HCT116 (cell line): ENCODE measurements at regions not wholly inside any gene's neighbourhood (a gene's known extent, or its start where the extent isn't known, plus 50 kb on each side); places are given as distances from the start of the nearest gene placed in this dataset.

Experiments
- ATAC-seq: fragments of 200-7000 bp; cut with Tn5 transposase; 2 replicates; pipeline ENCODE4 v1.9.1; 2020; ENCODE audit warnings: mild to moderate bottlenecking, moderate library complexity
- BruUV-seq: library from RNA; stranded (reverse); fragments of 400-500 nt; replicated peaks from 2 replicates; lab custom pipeline; 2021; lab: Mats Ljungman, UMichigan
- CTCF ChIA-PET: fragments of 300-600 bp; sonication (Branson Sonifier 250); formaldehyde crosslinking; loops from one replicate; lab custom pipeline; 2021; ENCODE audit warnings: antibody characterized with exemption; lab: Charles Lee
- POLR2A ChIA-PET: fragments of 300-600, 350-600 bp; sonication (Branson Sonifier 250); formaldehyde crosslinking; loops from one replicate; lab custom pipeline; 2021; ENCODE audit warnings: antibody characterized with exemption; lab: Charles Lee
- RAD21 ChIA-PET, 2 experiments: fragments of 300-600 bp; sonication (Branson Sonifier 250); formaldehyde crosslinking; loops; one replicate each; lab custom pipeline; 2023; ENCODE audit warnings: low total read pairs in 2 of 2; ENCODE audit not compliant: uncharacterized antibody in 2 of 2, unreplicated experiment in 2 of 2, low non-redundant PET in 1 of 2; lab: Charles Lee
- DNase-seq: peaks from one replicate; pipeline ENCODE4 v3.0.0-alpha.2; 2010; ENCODE audit warnings: low read depth, low spot score
- H2AFZ ChIP-seq: fragments of 200-600 bp; shearing (Covaris generic), sonication (generic); 2 replicates; pipeline ENCODE4 v1.6.1; 2017; ENCODE audit warnings: low read depth, mixed run types, mixed read lengths, antibody characterized with exemption, low read length; ENCODE audit not compliant: poor library complexity, severe bottlenecking
- H3K27ac ChIP-seq: 2 replicates; pipeline ENCODE4 v1.5.1; 2012; ENCODE audit warnings: low read depth, low read length
- H3K27me3 ChIP-seq: fragments of 200-600 bp; sonication (generic); 2 replicates; pipeline ENCODE4 v1.6.1; 2016; ENCODE audit warnings: mixed run types, low read length, mixed read lengths; ENCODE audit not compliant: insufficient read depth
- H3K36me3 ChIP-seq, 2 experiments: fragments of 200-500 bp in 1 of 2; fragments of 200-600 bp in 1 of 2; sonication (Bioruptor generic) in 1 of 2; sonication (generic) in 1 of 2; 2 replicates each; pipeline versions ENCODE4 v1.5.1 to v1.6.1; 2014 to 2016; ENCODE audit warnings: low read length in 2 of 2, inconsistent platforms in 1 of 2, mixed read lengths in 1 of 2, mixed run types in 1 of 2; ENCODE audit not compliant: insufficient read depth in 2 of 2, control insufficient read depth in 1 of 2
- H3K4me1 ChIP-seq, 2 experiments: fragments of 200-600 bp in 1 of 2; sonication (generic) in 1 of 2; 2 replicates each; pipeline versions ENCODE4 v1.5.1 to v1.6.1; 2012 to 2017; ENCODE audit warnings: low read length in 2 of 2, inconsistent platforms in 1 of 2, mild to moderate bottlenecking in 1 of 2, mixed read lengths in 1 of 2, mixed run types in 1 of 2, moderate library complexity in 1 of 2; ENCODE audit not compliant: insufficient read depth in 2 of 2, control insufficient read depth in 1 of 2
- H3K4me2 ChIP-seq: fragments of 200-600 bp; sonication (generic); 2 replicates; pipeline ENCODE4 v1.6.1; 2017; ENCODE audit warnings: mixed run types, low read length, mixed read lengths
- H3K4me3 ChIP-seq, 2 experiments: fragments of 200-600 bp in 1 of 2; sonication (generic) in 1 of 2; replicated peaks in 1 of 2; 2 replicates each; pipeline ENCODE4 v1.5.1; 2011 to 2016; ENCODE audit warnings: low read length in 2 of 2, control low read depth in 1 of 2, low read depth in 1 of 2, mild to moderate bottlenecking in 1 of 2, mixed read lengths in 1 of 2, mixed run types in 1 of 2
- H3K79me2 ChIP-seq: fragments of 200-600 bp; sonication (generic); 2 replicates; pipeline ENCODE4 v1.6.1; 2017; ENCODE audit warnings: mild to moderate bottlenecking, mixed run types, low read length, moderate library complexity, mixed read lengths; ENCODE audit not compliant: insufficient read depth
- H3K9ac ChIP-seq: fragments of 200-600 bp; sonication (generic); 2 replicates; pipeline ENCODE4 v1.6.1; 2016; ENCODE audit warnings: low read length, mixed read lengths
- H3K9me2 ChIP-seq: fragments of 200-600 bp; sonication (generic), shearing (Covaris generic); 2 replicates; pipeline ENCODE4 v1.6.1; 2017; ENCODE audit warnings: mixed run types, mild to moderate bottlenecking, moderate library complexity; ENCODE audit not compliant: insufficient read depth
- H3K9me3 ChIP-seq, 2 experiments: fragments of 200-500 bp in 1 of 2; fragments of 200-600 bp in 1 of 2; sonication (Bioruptor generic) in 1 of 2; sonication (generic) in 1 of 2; 2 replicates each; pipeline ENCODE4 v1.6.1; 2014 to 2017; ENCODE audit warnings: low read length in 2 of 2, mixed read lengths in 2 of 2, inconsistent platforms in 1 of 2, low read depth in 1 of 2, mild to moderate bottlenecking in 1 of 2, mixed run types in 1 of 2, moderate library complexity in 1 of 2; ENCODE audit not compliant: control insufficient read depth in 1 of 2, insufficient read depth in 1 of 2
- H4K20me1 ChIP-seq: fragments of 200-600 bp; sonication (generic), shearing (Covaris generic); 2 replicates; pipeline ENCODE4 v1.6.1; 2017; ENCODE audit warnings: mixed run types, mild to moderate bottlenecking, moderate library complexity; ENCODE audit not compliant: insufficient read depth
- ATF3 ChIP-seq: IDR thresholded peaks from 2 replicates; pipeline ENCODE4 v1.6.1; 2012
- CEBPB ChIP-seq: IDR thresholded peaks from 2 replicates; pipeline ENCODE4 v1.6.1; 2012; ENCODE audit warnings: low read depth
- CTCF ChIP-seq, 3 experiments: fragments of 200-600 bp in 1 of 3; sonication (generic) in 1 of 3; IDR thresholded peaks in 2 of 3; conservative IDR thresholded peaks in 1 of 3; 2 replicates each; pipeline ENCODE4 v1.5.1; 2012 to 2017; ENCODE audit warnings: low read depth in 2 of 3, low read length in 2 of 3, antibody characterized with exemption in 1 of 3, borderline replicate concordance in 1 of 3, control low read depth in 1 of 3, mild to moderate bottlenecking in 1 of 3, mixed read lengths in 1 of 3, mixed run types in 1 of 3, moderate library complexity in 1 of 3; ENCODE audit not compliant: insufficient read depth in 1 of 3
- ELF1 ChIP-seq: IDR thresholded peaks from 2 replicates; pipeline ENCODE4 v1.6.1; 2012; ENCODE audit warnings: low read depth, borderline replicate concordance
- EZH2phosphoT487 ChIP-seq: fragments of 200-600 bp; IDR thresholded peaks from 2 replicates; pipeline ENCODE4 v1.6.1; 2018; ENCODE audit warnings: antibody characterized with exemption, borderline replicate concordance
- JUND ChIP-seq: IDR thresholded peaks from 2 replicates; pipeline ENCODE4 v1.6.1; 2012
- MAX ChIP-seq: IDR thresholded peaks from 2 replicates; pipeline ENCODE4 v1.6.1; 2012
- POLR2A ChIP-seq: IDR thresholded peaks from 2 replicates; pipeline ENCODE4 v1.7.0; 2011; ENCODE audit warnings: borderline replicate concordance; ENCODE audit not compliant: insufficient read depth, insufficient read length; ENCODE audit errors: extremely low read depth
- SIN3A ChIP-seq: IDR thresholded peaks from 2 replicates; pipeline ENCODE4 v1.6.1; 2012; ENCODE audit warnings: low read depth
- SRF ChIP-seq: IDR thresholded peaks from 2 replicates; pipeline ENCODE4 v1.6.1; 2012; ENCODE audit warnings: low read depth
- TCF7L2 ChIP-seq: IDR thresholded peaks from 2 replicates; pipeline ENCODE4 v1.7.0; 2011; ENCODE audit warnings: borderline replicate concordance, inconsistent platforms; ENCODE audit not compliant: insufficient read depth, insufficient read length; ENCODE audit errors: extremely low read depth
- YY1 ChIP-seq: IDR thresholded peaks from 2 replicates; pipeline ENCODE4 v1.6.1; 2011; ENCODE audit warnings: low read length, low read depth, moderate library complexity, mild to moderate bottlenecking; ENCODE audit not compliant: insufficient replicate concordance; ENCODE audit errors: extremely low read depth
- ZBTB33 ChIP-seq: IDR thresholded peaks from 2 replicates; pipeline ENCODE4 v1.6.1; 2011; ENCODE audit warnings: mild to moderate bottlenecking, low read length, moderate library complexity; ENCODE audit not compliant: insufficient replicate concordance; ENCODE audit errors: extremely low read depth
- ZNF274 ChIP-seq: fragments of 200-500 bp; sonication (Bioruptor generic); IDR thresholded peaks from 2 replicates; pipeline ENCODE4 v1.6.1; 2014; ENCODE audit warnings: mild to moderate bottlenecking, low read depth, low read length, inconsistent platforms
- intact Hi-C: fragments of 100-400 bp; cut with micrococcal nuclease; formaldehyde crosslinking; loops from 2 replicates; pipeline ENCODE4 v1.10.0; 2022

GRCh38 chr12:74663958-74664357 is 126.3 kb downstream of the ATXN7L3B start:
- H3K27ac ChIP-seq = no peak overlapping the region

More at GRCh38 chr12:74663958-74664357, 126.3 kb downstream of the ATXN7L3B start:
- Histone ChIP-seq H3K36me3 (no peaks in the 10 kb centered on the region), H3K4me1 (no peaks in the 10 kb centered on the region), H2AFZ (no peak overlapping the region), H3K27me3 (no peaks in the 10 kb centered on the region), H3K9me3 (no peaks in the 10 kb centered on the region), H3K4me2 (no peak overlapping the region), H3K9ac (no peak overlapping the region), H4K20me1 (no peaks in the 10 kb centered on the region), H3K9me2 (no peaks in the 10 kb centered on the region), H3K4me3 (no peak overlapping the region), H3K79me2 (no peaks in the 10 kb centered on the region)
- CTCF ChIA-PET = no interaction called here
- intact Hi-C loops = no loop called here
- RAD21 ChIA-PET = no interaction called here
- DNase-seq (no peak), ATAC-seq (no peak)
- POLR2A ChIA-PET = no interaction called here
- no peak for TF ChIP-seq SRF
- no peak for TF ChIP-seq MAX
- TF ChIP-seq YY1 = no peak
- TF ChIP-seq ZNF274 = no peak
- TF ChIP-seq POLR2A = no peak
- no peak for TF ChIP-seq ELF1
- no peak for TF ChIP-seq SIN3A
- no peak for TF ChIP-seq EZH2phosphoT487
- no peak for TF ChIP-seq JUND
- TF ChIP-seq CEBPB = no peak
- no peak for TF ChIP-seq ATF3
- no peak for TF ChIP-seq CTCF (IDR thresholded peaks at IDR 0.05 in 2 of 3, conservative IDR thresholded peaks at IDR 0.05 in 1 of 3; ENCODE audit: borderline replicate concordance in 1 of 3, insufficient read depth in 1 of 3, low read depth in 2 of 3, low read length in 2 of 3)
- no peak for TF ChIP-seq TCF7L2
- TF ChIP-seq ZBTB33 = no peak
- TF ChIP-seq, all 23 proteins: peak for 0
- BruUV-seq = no TSS peak
